ENCODE measurements at regions not wholly inside any gene's neighbourhood (a gene's known extent, or its start where the extent isn't known, plus 50 kb on each side); places are given as distances from the start of the nearest gene placed in this dataset.

- TF ChIP-seq ZHX1 (CRISPR knock-in tag; IDR thresholded peaks at IDR 0.05; ENCODE audit: low read depth) (no peak), HCFC1 (IDR thresholded peaks at IDR 0.05; ENCODE audit: low read depth, low read length) (no peak), SIN3B (IDR thresholded peaks at IDR 0.05; ENCODE audit: low read length) (no peak), MED13 (CRISPR knock-in tag; IDR thresholded peaks at IDR 0.05) (no peak), FOXO4 (CRISPR knock-in tag; conservative IDR thresholded peaks at IDR 0.05) (no peak), RBAK (CRISPR knock-in tag; IDR thresholded peaks at IDR 0.05) (no peak), ETS1 (CRISPR knock-in tag; IDR thresholded peaks at IDR 0.05) (no peak), ZNF775 (CRISPR knock-in tag; IDR thresholded peaks at IDR 0.05; ENCODE audit: borderline replicate concordance) (no peak), DDIT3 (CRISPR knock-in tag; IDR thresholded peaks at IDR 0.05) (no peak), MTF1 (CRISPR knock-in tag; IDR thresholded peaks at IDR 0.05) (no peak), ZNF12 (CRISPR knock-in tag; IDR thresholded peaks at IDR 0.05) (no peak), ZC3H4 (CRISPR knock-in tag; IDR thresholded peaks at IDR 0.05; ENCODE audit: borderline replicate concordance) (no peak)
Measured at GRCh38 chr1:76724816-76725215, 142.5 kb upstream of the ST6GALNAC5 start (continued).

Measured in HepG2 (cell line).